Liver (tissue), 7 donors: ENCODE measurements at regions not wholly inside any gene's neighbourhood (a gene's known extent, or its start where the extent isn't known, plus 50 kb on each side); places are given as distances from the start of the nearest gene placed in this dataset.
A peak's percentile ranks its signal among the peaks of the same experiment; 100 is the strongest.

ENCODE experiments used
- DNase-seq: peaks from one replicate; pipeline ENCODE4 v3.0.0-alpha.2; 2017; ENCODE audit warnings: low spot score
- H3K27ac ChIP-seq, 2 donors: one replicate each; pipeline ENCODE4 v1.7.0; 2013; ENCODE audit warnings: inconsistent platforms in 2 of 2, low read length in 2 of 2, control low read depth in 1 of 2, low read depth in 1 of 2, mild to moderate bottlenecking in 1 of 2
- H3K27me3 ChIP-seq, 4 donors: one replicate each; pipeline versions ENCODE4 v1.6.1 to v1.7.0; 2013; ENCODE audit warnings: low read length in 3 of 4, inconsistent platforms in 1 of 4, mild to moderate bottlenecking in 1 of 4, moderate library complexity in 1 of 4; ENCODE audit not compliant: control insufficient read depth in 4 of 4, insufficient read depth in 4 of 4
- H3K36me3 ChIP-seq, 4 donors: one replicate each; pipeline versions ENCODE4 v1.6.1 to v1.7.0; 2013; ENCODE audit warnings: low read length in 3 of 4, mild to moderate bottlenecking in 3 of 4, low read depth in 1 of 4, moderate library complexity in 1 of 4; ENCODE audit not compliant: control insufficient read depth in 4 of 4, insufficient read depth in 3 of 4
- H3K4me1 ChIP-seq, 4 donors: one replicate each; pipeline versions ENCODE4 v1.6.1 to v1.7.0; 2013; ENCODE audit warnings: low read length in 3 of 4, mild to moderate bottlenecking in 3 of 4, moderate library complexity in 1 of 4; ENCODE audit not compliant: control insufficient read depth in 4 of 4, insufficient read depth in 4 of 4
- H3K4me3 ChIP-seq, 3 donors: one replicate each; pipeline versions ENCODE4 v1.6.1 to v1.7.0; 2013; ENCODE audit warnings: low read length in 3 of 3, control low read depth in 1 of 3, low read depth in 1 of 3, mild to moderate bottlenecking in 1 of 3
- H3K9ac ChIP-seq, 2 donors: one replicate each; pipeline ENCODE4 v1.7.0; 2013; ENCODE audit warnings: low read length in 2 of 2, mild to moderate bottlenecking in 2 of 2, moderate library complexity in 2 of 2, control low read depth in 1 of 2, low read depth in 1 of 2
- H3K9me3 ChIP-seq, 4 donors: one replicate each; pipeline versions ENCODE4 v1.6.1 to v1.7.0; 2013; ENCODE audit warnings: low read length in 3 of 4; ENCODE audit not compliant: control insufficient read depth in 4 of 4
- EGR1 ChIP-seq, 2 donors: IDR thresholded peaks; 2 replicates each; pipeline ENCODE4 v1.6.1; 2016 to 2018; ENCODE audit warnings: antibody characterized with exemption in 2 of 2, low read depth in 2 of 2
- GABPA ChIP-seq, 2 donors: IDR thresholded peaks in 1 of 2; conservative IDR thresholded peaks in 1 of 2; 2 replicates each; pipeline ENCODE4 v1.6.1; 2016; ENCODE audit warnings: antibody characterized with exemption in 2 of 2, mild to moderate bottlenecking in 1 of 2, moderate library complexity in 1 of 2
- HNF4A ChIP-seq, 2 donors: conservative IDR thresholded peaks; 2 replicates each; pipeline ENCODE4 v1.6.1; 2016; ENCODE audit warnings: antibody characterized with exemption in 2 of 2, mild to moderate bottlenecking in 2 of 2
- JUND ChIP-seq, 2 donors: IDR thresholded peaks; 2 replicates each; pipeline ENCODE4 v1.6.1; 2016; ENCODE audit warnings: antibody characterized with exemption in 2 of 2
- NR2F2 ChIP-seq: IDR thresholded peaks from 2 replicates; pipeline ENCODE4 v1.6.1; 2016; ENCODE audit warnings: antibody characterized with exemption
- RAD21 ChIP-seq, 2 donors: IDR thresholded peaks; 2 replicates each; pipeline ENCODE4 v1.6.1; 2016; ENCODE audit warnings: antibody characterized with exemption in 2 of 2, mild to moderate bottlenecking in 2 of 2
- RXRA ChIP-seq, 2 donors: IDR thresholded peaks; 2 replicates each; pipeline ENCODE4 v1.6.1; 2017 to 2018; ENCODE audit warnings: antibody characterized with exemption in 2 of 2, mild to moderate bottlenecking in 1 of 2
- SP1 ChIP-seq: IDR thresholded peaks from 2 replicates; pipeline ENCODE4 v1.6.1; 2018; ENCODE audit warnings: antibody characterized with exemption, mild to moderate bottlenecking
- TAF1 ChIP-seq: conservative IDR thresholded peaks from 2 replicates; pipeline ENCODE4 v1.6.1; 2016; ENCODE audit warnings: antibody characterized with exemption, mild to moderate bottlenecking
- ZBTB33 ChIP-seq: IDR thresholded peaks from 2 replicates; pipeline ENCODE4 v1.6.1; 2016; ENCODE audit warnings: antibody characterized with exemption
- WGBS: extraction: QIAGEN DNeasy Blood & Tissue Kit; methylation state at CpG from one replicate; pipeline ENCODE4 v1.1.7; 2013; 5-methylcytosine and 5-hydroxymethylcytosine counted together
- TF ChIP-seq, protein P1 (sequence below): IDR thresholded peaks from 2 replicates; pipeline ENCODE4 v1.6.1; 2016; ENCODE audit warnings: antibody characterized with exemption
- TF ChIP-seq, protein P2 (sequence below): IDR thresholded peaks from 2 replicates; pipeline ENCODE4 v1.6.1; 2016; ENCODE audit warnings: antibody characterized with exemption
- donor health status: healthy.
- donor health status: healthy.
- donor health status: healthy.
- donor health status: healthy.

DNA sequence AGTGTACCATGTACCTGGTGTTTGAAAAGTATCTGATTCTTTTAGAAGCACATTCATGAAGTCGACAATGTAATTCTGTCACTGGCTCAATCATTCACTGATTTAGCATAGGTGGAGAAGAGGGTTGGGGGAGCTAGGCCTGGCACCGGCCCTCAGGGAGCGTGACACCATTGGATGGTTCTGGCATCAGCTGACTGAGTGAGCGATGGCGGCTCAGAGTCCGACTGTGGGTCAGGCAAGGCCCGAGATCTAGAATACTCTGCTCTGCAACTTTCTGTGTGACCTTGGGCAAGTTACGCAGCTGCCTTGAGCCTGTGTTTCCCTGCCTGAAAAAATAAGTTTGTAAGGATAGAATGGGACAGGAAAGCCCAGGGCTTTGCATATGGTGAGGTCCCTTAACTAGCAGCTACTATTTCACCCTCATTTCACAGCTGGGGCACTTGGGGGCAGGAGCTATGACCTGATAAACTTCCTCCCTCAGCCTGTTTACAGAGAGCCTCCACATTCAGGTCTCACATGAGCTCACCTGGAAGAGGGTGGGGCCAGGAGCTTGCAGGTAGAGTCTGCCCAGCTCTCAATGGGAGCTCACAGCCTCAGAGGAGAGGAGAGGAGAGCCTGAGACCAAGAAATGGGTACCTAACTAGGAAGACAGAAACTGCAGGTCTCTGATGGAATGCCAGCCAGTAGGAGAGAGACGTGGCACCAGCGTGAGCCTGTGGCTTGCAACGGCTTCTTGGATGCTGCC, 153.7 kb upstream of the TLE3 start (continued):
- TF ChIP-seq ZBTB33 (no peak), NR2F2 (no peak), HNF4A (conservative IDR thresholded peaks at IDR 0.05) (no peak), RAD21 (IDR thresholded peaks at IDR 0.05) (no peak), EGR1 (IDR thresholded peaks at IDR 0.05; ENCODE audit: low read depth in 2 of 2) (no peak), RXRA (IDR thresholded peaks at IDR 0.05) (no peak), JUND (IDR thresholded peaks at IDR 0.05) (no peak)
- TF ChIP-seq, protein P1, sequence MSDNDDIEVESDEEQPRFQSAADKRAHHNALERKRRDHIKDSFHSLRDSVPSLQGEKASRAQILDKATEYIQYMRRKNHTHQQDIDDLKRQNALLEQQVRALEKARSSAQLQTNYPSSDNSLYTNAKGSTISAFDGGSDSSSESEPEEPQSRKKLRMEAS, result no peak
- TF ChIP-seq, protein P2, sequence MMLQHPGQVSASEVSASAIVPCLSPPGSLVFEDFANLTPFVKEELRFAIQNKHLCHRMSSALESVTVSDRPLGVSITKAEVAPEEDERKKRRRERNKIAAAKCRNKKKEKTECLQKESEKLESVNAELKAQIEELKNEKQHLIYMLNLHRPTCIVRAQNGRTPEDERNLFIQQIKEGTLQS, result no peak

DNA sequence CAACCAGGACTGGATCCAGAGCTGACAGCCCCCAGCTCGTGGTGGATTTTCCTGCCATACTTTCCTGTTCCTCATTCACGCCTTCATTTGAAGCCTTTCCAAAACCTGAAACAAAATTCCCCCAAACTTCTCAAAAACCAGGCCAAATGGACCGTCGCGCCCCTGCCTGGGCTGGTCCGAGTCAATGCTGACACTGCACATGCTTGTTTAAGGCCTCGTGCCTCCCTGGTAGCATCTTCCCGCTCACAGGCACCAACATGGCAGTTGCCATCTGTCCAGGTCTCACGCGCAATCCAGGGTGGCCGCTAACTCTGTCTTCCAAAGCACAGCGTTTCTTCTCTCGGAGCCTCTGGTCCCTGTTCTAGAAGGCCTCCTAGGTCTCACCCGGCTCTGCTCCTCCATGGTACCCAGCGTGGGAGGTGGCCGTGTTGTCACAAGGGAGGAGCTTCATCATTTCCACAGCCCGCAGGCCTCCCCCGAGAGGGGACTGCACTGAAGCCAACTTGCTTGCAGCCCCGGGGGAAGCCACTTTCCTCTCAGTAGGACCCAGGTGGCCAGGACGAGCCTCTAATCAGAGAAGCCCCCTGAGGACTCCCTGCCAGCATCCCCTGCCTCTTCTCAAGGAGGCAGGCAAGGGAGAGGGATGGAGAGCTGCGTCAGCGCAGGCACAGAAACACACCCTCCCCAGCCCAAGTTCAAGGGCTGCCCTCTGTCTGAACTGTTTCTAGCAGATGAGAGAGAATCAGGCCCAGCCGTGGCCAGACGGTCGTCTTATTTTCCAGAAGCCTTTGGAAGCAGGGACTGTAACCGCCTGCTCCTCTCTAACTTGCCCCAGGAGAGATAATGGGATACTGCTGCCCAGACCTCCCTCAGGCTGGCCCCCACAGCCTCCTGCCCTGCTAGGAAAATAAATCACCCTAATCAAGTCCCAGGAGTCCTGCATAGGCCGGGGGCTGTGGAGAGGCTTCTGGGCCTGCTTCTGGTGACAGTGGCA, 152.8 kb upstream of the TLE3 start:
- H3K4me1 ChIP-seq, result peaks cover 0 to 2% (median under 1%) of the 10 kb centered on the region in 4 donors
- H3K36me3 ChIP-seq, result no peaks in the 10 kb centered on the region
- no peak overlapping the region for H3K27ac ChIP-seq
- H3K9me3 ChIP-seq, result no peaks in the 10 kb centered on the region
- H3K9ac ChIP-seq, result no peak overlapping the region
- no peak for TF ChIP-seq NR2F2
- TF ChIP-seq HNF4A (conservative IDR thresholded peaks at IDR 0.05), result no peak
- no peak for TF ChIP-seq GABPA (IDR thresholded peaks at IDR 0.05 in 1 of 2, conservative IDR thresholded peaks at IDR 0.05 in 1 of 2)
- TF ChIP-seq JUND (IDR thresholded peaks at IDR 0.05), result no peak
- TF ChIP-seq, protein P2, result no peak
- no peak for TF ChIP-seq TAF1
- TF ChIP-seq RXRA (IDR thresholded peaks at IDR 0.05), result peak; percentile 9 to 32
- WGBS, result 90% methylated on average over 27 of the region's 27 CpGs
- DNase-seq, result no peak
- H3K4me3 ChIP-seq, result no peak overlapping the region
- no peaks in the 10 kb centered on the region for H3K27me3 ChIP-seq

DNA sequence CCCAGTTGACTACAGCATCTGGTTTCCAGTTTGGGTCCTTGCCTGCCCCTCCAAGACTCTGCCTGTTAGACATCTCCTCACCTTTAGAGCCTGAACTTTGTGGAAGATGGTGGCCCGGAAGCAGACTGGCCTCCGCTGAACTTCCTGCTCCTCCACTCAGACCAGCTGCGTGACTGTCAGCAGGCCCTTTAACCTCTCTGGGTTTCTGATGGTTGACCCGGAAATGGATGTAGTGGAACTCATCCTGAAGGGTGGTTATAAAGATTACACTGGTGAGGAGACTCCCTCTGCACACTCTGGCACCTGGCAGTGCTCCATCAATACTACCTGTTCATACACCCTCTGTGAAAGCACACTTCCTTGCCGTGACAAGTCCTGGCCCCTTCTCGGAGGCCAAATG, 151.9 kb upstream of the TLE3 start:
- H3K27me3 ChIP-seq, result no peaks in the 10 kb centered on the region
- H3K9me3 ChIP-seq, result no peaks in the 10 kb centered on the region
- H3K4me1 ChIP-seq, result peaks cover 0 to 5% (median 2%) of the 10 kb centered on the region in 4 donors
- 80% methylated on average over 6 of the region's 6 CpGs for WGBS
- no peak overlapping the region for H3K9ac ChIP-seq
- no peak for DNase-seq
- H3K36me3 ChIP-seq, result no peaks in the 10 kb centered on the region
- no peak overlapping the region for H3K27ac ChIP-seq
- TF ChIP-seq, protein P2, result no peak
- TF ChIP-seq SP1 (no peak), NR2F2 (peak; percentile 82)
- no peak overlapping the region for H3K4me3 ChIP-seq
